GM19239 (cell line): ENCODE measurements at regions not wholly inside any gene's neighbourhood (a gene's known extent, or its start where the extent isn't known, plus 50 kb on each side); places are given as distances from the start of the nearest gene placed in this dataset.
"Not testable (repeated sequence)": the region's sequence is repeated elsewhere in the genome, so short reads cannot be mapped to it uniquely, and the experiment has no call there.

Experiments
- DNase-seq: peaks from one replicate; pipeline ENCODE4 v3.0.0; 2011; ENCODE audit warnings: low spot score; ENCODE audit not compliant: insufficient read length
- FAIRE-seq: peaks from 2 replicates; lab custom pipeline; 2011; peaks lifted over from hg19 to GRCh38; lab: Jason Lieb, UNC

DNA sequence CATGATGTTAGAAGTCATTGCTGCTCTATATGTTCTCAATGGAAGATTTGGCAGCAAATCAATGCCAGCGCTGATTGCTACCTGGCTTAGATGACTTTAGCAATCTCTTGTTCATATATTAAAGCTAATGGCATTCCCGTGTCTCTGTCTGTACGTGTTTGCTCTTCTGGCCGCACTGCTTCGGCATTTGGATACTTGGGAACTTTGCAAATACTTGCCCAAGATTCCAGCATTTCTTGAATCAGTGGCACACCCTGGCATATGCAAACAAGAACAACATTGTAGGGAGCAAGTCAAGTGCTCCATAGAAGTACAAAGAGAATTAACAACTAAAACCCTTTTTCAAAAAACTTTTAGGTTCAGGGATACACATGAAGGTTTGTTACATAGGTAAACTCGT, 128.9 kb upstream of the TMEM164 start:
- FAIRE-seq (no peak), DNase-seq (no peak)

DNA sequence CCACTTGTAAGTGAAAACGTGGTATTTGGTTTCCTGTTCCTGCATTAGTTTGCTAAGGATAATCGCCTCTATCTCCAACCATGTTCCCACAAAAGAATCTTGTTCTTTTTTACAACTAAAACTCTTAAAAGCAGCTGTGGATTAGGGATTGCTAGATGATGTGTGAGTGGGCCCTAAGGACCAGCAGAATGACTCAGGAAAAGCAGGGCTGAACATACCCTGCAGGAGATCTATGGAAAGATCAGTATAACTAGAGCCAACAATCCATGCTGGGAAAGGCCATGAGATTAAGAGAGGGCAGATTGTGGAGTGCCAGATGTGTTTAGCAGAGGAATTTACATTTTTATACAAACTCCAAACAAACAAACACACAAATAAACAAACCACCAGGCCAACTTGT, 128.4 kb upstream of the TMEM164 start:
- FAIRE-seq (no peak), DNase-seq (no peak)

DNA sequence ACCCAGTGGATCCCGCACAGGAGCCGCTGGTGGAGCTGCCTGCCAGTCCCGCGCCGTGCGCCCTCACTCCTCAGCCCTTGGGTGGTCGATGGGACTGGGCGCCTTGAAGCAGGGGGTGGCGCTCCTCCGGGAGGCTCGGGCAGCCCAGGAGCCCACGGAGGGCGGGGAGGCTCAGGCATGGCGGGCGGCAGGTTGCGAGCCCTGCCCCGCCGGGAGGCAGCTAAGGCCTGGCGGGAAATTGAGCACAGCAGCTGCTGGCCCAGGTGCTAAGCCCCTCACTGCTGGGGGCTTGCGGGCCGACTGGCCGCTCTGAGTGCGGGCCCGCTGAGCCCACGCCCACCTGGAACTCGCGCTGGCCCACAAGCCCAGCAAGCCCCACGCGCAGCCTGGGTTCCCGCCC, 127.1 kb upstream of the TMEM164 start:
- FAIRE-seq: no peak
- DNase-seq: no peak

DNA sequence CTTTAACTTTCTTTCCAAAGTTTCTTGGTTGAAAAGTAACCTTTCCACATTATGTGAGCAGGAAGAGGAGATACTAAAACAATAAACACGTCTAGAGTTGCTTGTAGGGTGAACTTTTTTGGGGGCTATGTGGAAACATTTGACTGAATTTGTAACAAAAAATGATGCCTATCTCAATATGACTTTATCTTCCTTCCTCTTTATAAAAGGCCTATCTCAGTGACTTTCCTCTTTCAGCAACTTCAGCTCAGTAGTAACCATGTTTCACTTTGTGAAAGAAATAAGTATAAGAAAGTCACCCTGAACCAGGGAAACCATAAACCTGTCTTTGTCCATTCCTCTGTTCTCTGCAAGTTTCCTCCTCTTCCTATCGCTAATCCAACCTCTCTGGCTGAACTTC, 124.7 kb upstream of the TMEM164 start:
- no peak for DNase-seq
- no peak for FAIRE-seq

DNA sequence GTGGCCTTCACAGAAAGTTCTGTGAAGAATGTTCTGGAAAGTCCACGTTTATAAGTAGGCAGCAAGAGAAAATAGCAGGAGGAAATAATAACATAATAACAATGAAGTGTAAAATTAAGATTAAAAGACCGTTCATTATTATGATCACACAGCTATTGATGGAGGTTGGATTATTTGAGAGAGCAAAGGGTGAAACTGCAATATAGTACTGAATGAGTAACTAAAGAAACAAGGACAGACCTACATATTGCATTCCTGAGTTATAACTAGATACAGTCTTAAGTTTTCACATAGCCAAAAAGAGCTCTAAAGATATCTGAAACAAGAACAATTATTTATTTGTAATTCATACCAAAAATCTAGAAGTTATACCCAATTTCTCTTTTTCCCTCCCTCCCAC, 122.9 kb upstream of the TMEM164 start:
- DNase-seq (no peak), FAIRE-seq (no peak)

DNA sequence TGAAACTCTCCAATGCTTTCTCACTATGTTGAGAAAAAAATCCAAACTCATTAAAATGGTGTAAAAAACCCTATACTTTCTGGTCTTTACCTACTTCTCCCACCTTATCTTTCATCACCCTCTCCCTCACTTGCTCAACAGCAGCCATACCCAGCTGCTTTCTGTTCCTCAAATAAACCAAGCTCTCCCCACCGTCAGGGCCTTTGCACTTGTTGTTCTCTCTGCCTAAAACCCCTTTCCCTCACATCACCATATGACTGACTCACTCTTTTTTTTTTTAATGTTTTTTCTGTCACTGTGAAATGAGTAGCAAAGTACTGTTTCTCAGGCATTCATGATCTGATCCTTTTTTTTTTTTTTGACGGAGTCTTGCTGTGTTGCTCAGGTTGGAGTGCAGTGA, 122.3 kb upstream of the TMEM164 start:
- FAIRE-seq (peak; percentile 84), DNase-seq (peak; percentile 8)

DNA sequence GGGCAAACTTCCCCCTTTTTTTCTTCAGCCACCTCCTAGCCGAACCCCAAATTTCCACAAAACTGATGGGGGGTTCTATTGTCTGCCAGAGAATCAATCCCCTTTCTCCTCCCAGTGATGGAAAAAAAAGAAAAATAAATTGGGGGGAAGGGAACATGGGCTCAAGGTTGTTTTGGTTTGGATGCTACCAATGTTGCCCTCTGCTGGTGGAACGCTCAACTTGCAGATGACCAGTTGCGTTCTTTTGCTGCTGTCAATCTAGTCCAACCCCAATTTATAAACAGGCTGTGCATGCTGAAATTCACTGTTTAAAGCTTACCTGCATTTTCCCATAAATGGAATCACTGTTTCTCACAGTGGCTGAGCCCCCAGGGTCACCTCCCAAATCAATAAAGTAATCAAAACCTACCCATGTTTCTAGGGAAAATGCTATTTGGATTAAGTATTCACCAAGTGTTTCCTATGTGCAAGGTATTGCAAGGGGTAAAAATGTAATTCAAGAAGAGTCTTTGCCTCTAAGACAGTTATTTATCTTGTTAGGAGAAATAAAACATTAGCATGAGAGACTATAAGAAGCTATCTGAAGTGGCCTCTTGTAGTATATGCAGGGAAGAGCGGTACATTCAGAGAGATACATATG, 116.7 kb upstream of the TMEM164 start:
- DNase-seq (peak; percentile 23), FAIRE-seq (peak; percentile 100)

DNA sequence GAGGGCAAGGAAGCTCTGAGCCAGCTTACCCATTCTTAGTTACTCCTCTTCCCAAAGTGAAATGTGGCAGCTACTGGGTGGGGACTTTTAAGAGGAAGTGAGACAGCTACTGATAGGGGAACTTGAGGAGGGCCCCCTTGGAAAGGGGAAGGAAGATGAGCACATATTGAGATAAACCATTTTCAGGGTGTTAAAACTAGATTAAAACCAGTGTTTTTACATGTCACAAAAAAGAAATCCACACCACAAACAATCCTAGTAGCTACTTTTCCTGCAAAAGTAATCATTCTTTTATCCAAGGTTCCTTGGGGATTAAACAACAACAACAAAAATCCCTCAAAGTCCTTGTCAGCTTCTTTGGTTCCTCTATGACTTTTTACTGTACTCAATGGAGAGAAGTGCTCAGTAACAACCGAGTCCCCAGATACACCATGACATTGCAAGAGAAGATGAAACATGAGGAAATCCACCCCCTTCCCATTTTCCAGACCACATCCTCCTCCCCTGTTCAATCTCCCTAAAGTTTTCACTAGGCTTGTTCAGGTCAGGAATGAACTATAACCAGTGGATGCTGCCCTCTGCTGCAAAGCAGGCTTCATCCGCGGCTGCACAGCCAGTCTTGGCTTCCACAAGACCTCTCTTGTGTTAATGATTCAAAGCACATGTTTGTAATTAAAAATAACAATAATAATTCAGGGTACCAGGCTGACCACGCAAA, 113.5 kb upstream of the TMEM164 start:
- DNase-seq: no peak
- peak; percentile 95 for FAIRE-seq

DNA sequence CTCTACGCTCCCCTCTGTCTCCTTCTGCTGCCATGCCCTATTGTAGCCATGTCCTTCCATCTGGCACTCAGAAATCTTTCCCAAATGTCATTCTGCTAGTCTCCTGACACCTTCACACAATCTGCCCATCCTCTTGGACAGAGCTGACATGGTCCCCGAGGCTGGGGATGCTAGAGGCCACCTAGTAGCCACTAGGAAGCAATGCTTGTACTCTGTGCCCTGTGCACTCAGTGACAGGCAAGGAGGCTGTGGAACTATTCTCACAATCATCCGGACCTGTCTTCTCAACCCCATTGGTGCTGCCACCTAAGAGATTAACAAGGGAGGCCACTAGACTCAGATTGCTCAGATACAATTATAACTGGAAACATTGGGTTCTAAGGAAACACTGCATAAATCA, 112.6 kb upstream of the TMEM164 start:
- no peak for FAIRE-seq
- no peak for DNase-seq

DNA sequence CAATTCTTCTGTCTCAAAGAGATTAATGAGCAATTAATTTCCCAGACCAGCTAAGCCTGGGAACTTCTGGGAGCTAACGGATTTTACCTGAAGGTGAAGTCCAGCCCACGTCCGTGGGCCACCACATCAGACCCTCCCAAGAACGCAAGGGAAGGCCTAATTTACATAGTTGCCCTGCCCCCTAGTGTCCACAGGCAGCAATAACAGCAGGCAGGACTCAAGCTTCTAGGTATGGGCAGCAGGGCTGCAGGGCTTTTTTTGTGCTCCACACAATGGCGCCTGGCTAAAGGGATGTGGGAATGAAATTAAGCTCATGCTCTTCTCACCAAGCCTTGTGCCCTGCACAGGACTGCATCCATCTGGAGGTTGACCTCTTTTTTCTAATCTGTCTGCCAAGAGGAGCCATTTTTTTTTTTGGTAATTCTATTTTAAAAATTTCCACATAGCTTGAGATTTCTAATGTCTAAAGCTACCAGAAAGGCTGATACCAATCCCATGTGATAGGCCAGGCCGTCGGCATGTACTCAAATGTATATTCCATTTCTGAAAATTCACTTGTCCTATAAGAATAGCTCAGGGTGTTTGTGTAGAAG, 111.9 kb upstream of the TMEM164 start:
- peak; percentile 99 for FAIRE-seq
- DNase-seq: no peak

DNA sequence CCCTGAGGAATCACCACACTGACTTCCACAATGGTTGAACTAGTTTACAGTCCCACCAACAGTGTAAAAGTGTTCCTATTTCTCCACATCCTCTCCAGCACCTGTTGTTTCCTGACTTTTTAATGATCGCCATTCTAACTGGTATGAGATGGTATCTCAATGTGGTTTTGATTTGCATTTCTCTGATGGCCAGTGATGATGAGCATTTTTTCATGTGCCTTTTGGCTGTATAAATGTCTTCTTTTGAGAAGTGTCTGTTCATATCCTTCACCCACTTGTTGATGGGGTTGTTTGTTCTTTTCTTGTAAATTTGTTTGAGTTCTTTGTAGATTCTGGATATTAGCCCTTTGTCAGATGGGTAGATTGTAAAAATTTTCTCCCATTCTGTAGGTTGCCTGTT, 106.9 kb upstream of the TMEM164 start:
- DNase-seq, FAIRE-seq: not testable (repeated sequence)

DNA sequence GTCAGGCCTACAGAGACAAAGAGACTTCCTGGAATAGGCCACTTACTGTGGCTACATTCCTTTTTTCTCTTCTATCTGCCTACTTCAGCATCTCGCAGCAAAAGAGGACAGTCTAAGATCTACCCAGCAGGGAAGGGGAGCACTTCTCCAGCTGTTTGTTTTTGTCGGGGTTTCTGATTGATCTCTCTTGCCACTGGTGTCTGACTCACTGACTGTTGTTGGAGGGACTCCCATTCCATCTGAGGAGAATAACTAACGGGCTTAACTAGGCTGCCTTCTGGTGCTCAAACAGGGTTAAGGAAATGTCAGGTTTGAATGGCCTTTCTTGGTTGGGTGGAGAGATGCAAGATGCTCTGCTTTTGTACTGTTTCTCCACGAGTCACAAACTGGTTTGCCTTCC, 100.2 kb upstream of the TMEM164 start:
- no peak for DNase-seq
- FAIRE-seq: no peak

DNA sequence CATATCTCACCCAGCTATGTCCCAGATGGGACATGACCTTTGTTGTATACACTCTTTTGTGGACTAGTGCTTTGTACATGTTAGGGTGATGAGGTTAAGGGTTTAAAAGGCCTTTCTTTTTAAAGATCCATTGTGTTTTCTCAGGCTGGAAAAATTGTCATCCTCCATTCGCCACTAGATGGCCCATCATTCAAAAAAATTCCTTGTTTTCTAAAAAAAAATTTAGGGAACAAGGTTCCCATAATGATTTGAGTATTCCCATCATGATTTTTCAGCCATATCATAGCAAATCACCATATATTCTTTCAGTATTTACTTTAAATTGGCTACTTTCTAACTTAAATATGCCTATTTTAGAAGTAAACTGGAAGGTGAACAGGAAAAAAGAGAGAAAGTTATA, 91.9 kb upstream of the TMEM164 start:
- DNase-seq: no peak
- FAIRE-seq: peak; percentile 60

DNA sequence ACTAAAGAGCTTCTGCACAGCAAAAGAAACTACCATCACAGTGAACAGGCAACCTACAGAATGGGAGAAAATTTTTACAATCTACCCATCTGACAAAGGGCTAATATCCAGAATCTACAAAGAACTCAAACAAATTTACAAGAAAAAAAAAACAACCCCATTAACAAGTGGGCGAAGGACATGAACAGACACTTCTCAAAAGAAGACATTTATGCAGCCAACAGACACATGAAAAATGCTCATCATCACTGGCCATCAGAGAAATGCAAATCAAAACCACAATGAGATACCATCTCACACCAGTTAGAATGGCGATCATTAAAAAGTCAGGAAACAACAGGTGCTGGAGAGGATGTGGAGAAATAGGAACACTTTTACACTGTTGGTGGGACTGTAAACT, 89.9 kb upstream of the TMEM164 start:
- FAIRE-seq, DNase-seq: not testable (repeated sequence)

DNA sequence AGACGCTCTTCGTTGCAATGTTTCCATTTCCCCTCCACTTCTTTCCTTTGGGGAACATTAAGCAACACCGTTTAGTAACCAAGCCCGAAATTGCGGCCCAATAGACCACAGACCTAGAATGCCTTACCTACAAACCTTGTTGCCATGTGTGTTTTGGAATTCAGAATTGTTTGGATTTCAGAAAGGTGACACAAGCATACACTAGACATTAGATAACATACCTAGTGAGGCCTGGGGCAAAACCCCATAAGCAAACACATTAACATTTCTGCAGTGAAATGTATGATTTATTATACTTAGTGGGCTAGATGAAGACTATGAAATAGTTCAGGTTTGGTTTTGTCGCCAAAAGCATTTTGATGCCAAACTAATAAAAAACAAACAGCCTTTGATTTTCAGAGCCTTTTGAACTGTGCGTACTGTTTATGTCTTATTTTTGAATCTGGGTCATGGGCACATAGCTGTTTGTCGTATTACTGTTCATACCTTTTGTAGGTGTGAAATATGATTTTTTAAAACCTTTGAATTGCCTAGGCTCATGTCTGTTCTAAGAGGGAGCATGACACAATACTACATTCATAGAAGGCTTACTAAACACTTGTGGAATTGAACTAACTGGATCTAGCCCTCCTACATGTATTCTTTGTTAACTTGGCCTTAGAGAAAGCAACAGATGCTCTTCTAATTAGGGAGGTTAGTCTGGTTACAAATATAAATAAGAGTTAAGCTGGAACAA, 88.6 kb upstream of the TMEM164 start:
- DNase-seq (no peak), FAIRE-seq (no peak)

DNA sequence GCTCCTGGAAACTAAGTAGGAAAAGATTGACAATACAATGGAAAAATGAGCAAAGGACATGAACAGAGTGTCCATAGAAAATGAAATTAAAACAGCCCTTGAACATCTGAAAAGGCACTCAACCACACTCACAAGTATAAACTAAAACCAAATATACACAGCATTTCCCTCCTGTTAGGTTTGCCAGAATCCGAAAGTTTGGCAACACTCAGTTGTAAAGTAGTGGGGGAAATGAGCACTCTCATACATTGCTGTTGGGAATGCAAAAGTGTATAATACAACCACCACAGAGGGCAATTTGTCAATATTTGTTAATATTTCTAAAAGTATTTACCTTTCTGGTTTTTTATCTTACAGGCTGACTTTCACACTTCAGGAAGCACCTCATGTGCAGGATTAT, 84.2 kb upstream of the TMEM164 start:
- no peak for DNase-seq
- FAIRE-seq: no peak

DNA sequence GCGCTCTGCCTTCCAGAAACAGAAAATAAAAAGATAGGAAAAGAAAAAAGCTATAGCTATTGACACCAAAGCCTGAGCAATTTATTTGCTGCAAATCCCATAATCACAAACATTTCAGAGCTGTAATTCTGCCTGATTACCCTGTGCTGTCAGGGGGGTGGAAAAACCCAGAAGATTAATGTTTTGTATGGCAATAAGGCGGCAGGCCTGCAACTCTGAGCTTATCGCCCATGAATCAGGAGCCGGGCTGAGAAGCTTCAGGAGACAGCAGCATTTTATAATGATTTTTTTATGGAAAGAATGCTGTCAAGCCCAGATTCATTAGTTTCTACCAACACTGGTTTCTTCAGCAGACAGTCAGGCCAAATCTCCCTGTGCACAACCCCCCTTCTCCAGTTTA, 82.6 kb upstream of the TMEM164 start:
- no peak for FAIRE-seq
- no peak for DNase-seq

DNA sequence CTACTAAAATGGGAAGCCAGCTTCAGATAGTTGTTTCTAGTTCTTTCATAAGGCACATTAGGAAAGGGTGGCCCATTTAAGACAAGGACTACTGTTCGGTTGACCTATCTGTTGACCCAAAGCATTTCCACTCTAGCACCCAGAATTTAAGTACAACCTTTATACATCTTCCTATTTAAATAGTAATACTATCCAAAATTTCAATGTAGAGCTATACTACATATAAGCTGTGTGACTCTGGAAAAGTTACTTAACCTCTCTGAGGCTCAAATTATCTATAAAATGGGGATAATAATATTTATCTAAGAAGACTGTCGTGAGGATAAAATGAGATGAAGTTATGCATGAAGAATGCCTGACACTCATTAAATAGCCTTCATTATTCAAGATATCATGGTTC, 82.0 kb upstream of the TMEM164 start:
- FAIRE-seq (no peak), DNase-seq (no peak)

DNA sequence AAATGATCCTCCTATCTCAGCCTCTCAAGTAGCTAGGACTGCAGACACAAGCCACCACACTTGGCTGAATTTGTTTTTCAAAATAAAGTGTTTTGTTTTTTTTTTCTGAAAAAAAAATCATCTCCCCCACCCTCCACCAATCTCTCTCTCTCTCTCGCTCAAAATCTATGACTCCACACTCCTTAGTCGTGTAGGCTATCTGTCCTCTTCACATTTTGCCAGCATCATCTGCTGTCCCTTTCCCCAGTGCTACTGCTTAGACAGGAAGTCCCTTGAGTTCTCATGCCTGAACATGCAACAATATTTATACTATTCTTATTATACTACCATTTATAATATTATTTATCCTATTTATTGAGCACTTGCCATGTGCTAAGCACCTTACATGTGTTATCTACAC, 80.7 kb upstream of the TMEM164 start:
- DNase-seq (no peak), FAIRE-seq (no peak)

DNA sequence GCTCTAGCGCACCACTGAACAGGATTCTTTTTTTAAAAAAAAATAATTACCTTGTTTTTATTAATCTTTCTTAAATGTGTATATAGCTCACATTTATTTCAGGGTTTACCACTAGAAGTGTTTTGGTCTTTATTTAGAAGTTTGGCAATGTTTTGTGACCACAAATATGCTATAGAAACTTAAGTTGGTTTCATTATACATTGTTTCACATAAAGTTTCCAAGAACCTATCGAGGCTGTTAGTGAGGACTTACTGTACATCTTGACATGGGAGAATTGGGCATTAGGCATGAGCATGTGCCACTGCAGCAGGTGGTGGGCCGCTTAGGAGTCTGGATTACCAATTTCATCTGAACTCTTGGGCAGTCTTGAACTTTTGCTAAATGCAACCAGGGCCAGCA, 77.9 kb upstream of the TMEM164 start:
- FAIRE-seq: peak; percentile 83
- DNase-seq: not testable (repeated sequence)

DNA sequence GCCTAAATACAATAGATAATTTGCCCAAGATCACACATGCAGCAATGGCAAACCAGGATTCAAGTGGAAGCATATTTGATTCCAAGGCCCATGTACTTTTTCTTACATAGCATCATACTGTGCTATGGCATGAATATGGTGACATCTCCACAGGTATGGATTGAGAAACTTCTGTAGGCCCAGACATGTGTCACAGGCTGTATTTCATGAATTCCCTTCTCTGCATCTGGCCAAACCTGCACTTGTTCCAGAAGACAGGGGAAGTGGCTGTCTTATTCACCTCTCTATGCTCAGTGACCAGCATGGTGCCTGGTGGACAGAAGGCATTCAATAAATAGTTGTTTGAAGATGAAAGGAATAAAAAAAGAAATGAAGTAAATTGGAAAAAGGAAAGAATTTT, 77.3 kb upstream of the TMEM164 start:
- no peak for FAIRE-seq

More for the DNA sequence above, 77.3 kb upstream of the TMEM164 start:
- no peak for DNase-seq
